Testis (tissue), 2 donors: ENCODE measurements at regions not wholly inside any gene's neighbourhood (a gene's known extent, or its start where the extent isn't known, plus 50 kb on each side); places are given as distances from the start of the nearest gene placed in this dataset.
"Not testable (repeated sequence)": the region's sequence is repeated elsewhere in the genome, so short reads cannot be mapped to it uniquely, and the experiment has no call there.

Experiments used
- DNase-seq: peaks from one replicate; pipeline ENCODE4 v3.0.0-alpha.2; 2019
- H3K27ac ChIP-seq, 2 donors: fragments of 200-600 bp; sonication (generic); one replicate each; pipeline ENCODE4 v1.5.1; 2019
- H3K27me3 ChIP-seq: fragments of 200-600 bp; sonication (generic); one replicate; pipeline ENCODE4 v1.5.1; 2019
- H3K36me3 ChIP-seq: fragments of 200-600 bp; sonication (generic); one replicate; pipeline ENCODE4 v1.5.1; 2017; ENCODE audit warnings: low read depth; ENCODE audit errors: missing control alignments
- H3K4me1 ChIP-seq: fragments of 200-600 bp; sonication (generic); one replicate; pipeline ENCODE4 v1.5.1; 2019
- H3K4me3 ChIP-seq, 2 donors: fragments of 200-600 bp; sonication (generic); one replicate each; pipeline ENCODE4 v1.5.1; 2017 to 2019
- H3K9me3 ChIP-seq: fragments of 200-600 bp; sonication (generic); one replicate; pipeline ENCODE4 v1.5.1; 2017
- CTCF ChIP-seq, 3 experiments: fragments of 450-650 bp in 2 of 3; fragments of 200-600 bp in 1 of 3; sonication (generic) in 1 of 3; IDR thresholded peaks; one replicate each; pipeline ENCODE4 v1.5.1; 2016 to 2019; ENCODE audit warnings: antibody characterized with exemption in 3 of 3, mild to moderate bottlenecking in 2 of 3, moderate library complexity in 1 of 3
- POLR2A ChIP-seq: fragments of 450-650 bp; IDR thresholded peaks from one replicate; pipeline ENCODE4 v1.6.1; 2017; ENCODE audit warnings: antibody characterized with exemption, mild to moderate bottlenecking, moderate library complexity
- WGBS, 2 donors: methylation state at CpG; one replicate each; pipeline ENCODE4 v1.1.5; 2018; 5-methylcytosine and 5-hydroxymethylcytosine counted together
- intact Hi-C: fragments of 100-400 bp; cut with DNase I; formaldehyde crosslinking; loops from one replicate; pipeline ENCODE4 v1.15.1; 2023; ENCODE audit warnings: low total_unique reads

GRCh38 chr5:82448374-82448773, 170.2 kb upstream of the RPS23 start:
- DNase-seq, result no peak

GRCh38 chr5:82447913-82448312, 169.8 kb upstream of the RPS23 start:
- no peak overlapping the region for H3K27ac ChIP-seq
- H3K4me1 ChIP-seq, result no peaks in the 10 kb centered on the region
- TF ChIP-seq POLR2A (no peak), CTCF (IDR thresholded peaks at IDR 0.05) (no peak)
- H3K36me3 ChIP-seq, result no peaks in the 10 kb centered on the region
- intact Hi-C loops, result no loop called here
- H3K9me3 ChIP-seq, result no peaks in the 10 kb centered on the region
- H3K4me3 ChIP-seq, result no peak overlapping the region
- 88 to 93% methylated on average over 7 of the region's 7 CpGs for WGBS, 2 donors
- no peak for DNase-seq
- no peaks in the 10 kb centered on the region for H3K27me3 ChIP-seq

More at GRCh38 chr5:82448374-82448773, 170.2 kb upstream of the RPS23 start:
- Histone ChIP-seq H3K36me3 (no peaks in the 10 kb centered on the region), H3K9me3 (no peaks in the 10 kb centered on the region), H3K4me1 (no peaks in the 10 kb centered on the region), H3K27me3 (no peaks in the 10 kb centered on the region), H3K27ac (no peak overlapping the region), H3K4me3 (no peak overlapping the region)
- WGBS, 2 donors, result 61 to 75% methylated on average over 2 of the region's 2 CpGs
- intact Hi-C loops, result no loop called here
- TF ChIP-seq POLR2A (no peak), CTCF (IDR thresholded peaks at IDR 0.05) (no peak)

- no peaks in the 10 kb centered on the region for H3K27me3 ChIP-seq
- no peaks in the 10 kb centered on the region for H3K4me1 ChIP-seq
- TF ChIP-seq CTCF (IDR thresholded peaks at IDR 0.05) (no peak), POLR2A (no peak)
- intact Hi-C loops, result no loop called here
- no peak for DNase-seq
- no peak overlapping the region for H3K4me3 ChIP-seq
- peak overlapping the region in 1 of 2 donors; percentile 1 for H3K27ac ChIP-seq
- no peaks in the 10 kb centered on the region for H3K36me3 ChIP-seq
- H3K9me3 ChIP-seq, result no peaks in the 10 kb centered on the region
These were observed 168.7 kb upstream of the RPS23 start for GRCh38 chr5:82446809-82447208.

DNA sequence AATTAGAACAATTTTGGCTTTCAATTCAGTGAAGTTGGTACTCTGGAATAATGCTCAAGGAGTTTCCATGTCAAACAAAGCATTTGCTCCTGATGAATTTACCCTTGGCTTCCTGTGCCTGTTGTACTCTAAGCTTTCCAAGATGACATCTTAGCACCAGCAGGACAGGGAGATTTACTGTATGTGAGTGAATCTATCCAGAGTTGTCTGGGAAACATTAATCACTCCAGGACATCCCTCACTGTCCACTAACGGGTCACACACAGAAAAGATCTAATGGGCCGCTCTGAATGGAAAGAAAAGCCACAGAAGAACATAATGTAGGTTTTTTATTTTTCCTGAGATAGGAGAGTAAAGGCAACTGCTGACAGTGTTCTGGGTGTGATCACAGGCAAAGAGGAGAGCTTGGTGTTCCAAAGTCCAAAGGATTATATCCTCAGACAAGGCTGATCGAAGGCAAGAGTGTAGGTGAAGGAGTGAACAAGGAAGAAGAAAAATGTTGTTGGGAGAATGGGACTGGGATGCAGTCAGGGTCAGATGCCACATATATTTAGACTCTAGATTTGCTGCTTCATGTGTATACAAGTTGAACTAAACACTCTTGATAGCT, 167.7 kb upstream of the RPS23 start:
- H3K4me3 ChIP-seq, result no peak overlapping the region
- 58 to 71% methylated on average over 3 of the region's 3 CpGs for WGBS, 2 donors
- H3K4me1 ChIP-seq, result no peaks in the 10 kb centered on the region
- TF ChIP-seq CTCF (IDR thresholded peaks at IDR 0.05) (no peak), POLR2A (no peak)
- intact Hi-C loops, result no loop called here
- no peaks in the 10 kb centered on the region for H3K36me3 ChIP-seq
- H3K27me3 ChIP-seq, result no peaks in the 10 kb centered on the region
- H3K9me3 ChIP-seq, result no peaks in the 10 kb centered on the region
- H3K27ac ChIP-seq, result no peak overlapping the region
- DNase-seq, result no peak

DNA sequence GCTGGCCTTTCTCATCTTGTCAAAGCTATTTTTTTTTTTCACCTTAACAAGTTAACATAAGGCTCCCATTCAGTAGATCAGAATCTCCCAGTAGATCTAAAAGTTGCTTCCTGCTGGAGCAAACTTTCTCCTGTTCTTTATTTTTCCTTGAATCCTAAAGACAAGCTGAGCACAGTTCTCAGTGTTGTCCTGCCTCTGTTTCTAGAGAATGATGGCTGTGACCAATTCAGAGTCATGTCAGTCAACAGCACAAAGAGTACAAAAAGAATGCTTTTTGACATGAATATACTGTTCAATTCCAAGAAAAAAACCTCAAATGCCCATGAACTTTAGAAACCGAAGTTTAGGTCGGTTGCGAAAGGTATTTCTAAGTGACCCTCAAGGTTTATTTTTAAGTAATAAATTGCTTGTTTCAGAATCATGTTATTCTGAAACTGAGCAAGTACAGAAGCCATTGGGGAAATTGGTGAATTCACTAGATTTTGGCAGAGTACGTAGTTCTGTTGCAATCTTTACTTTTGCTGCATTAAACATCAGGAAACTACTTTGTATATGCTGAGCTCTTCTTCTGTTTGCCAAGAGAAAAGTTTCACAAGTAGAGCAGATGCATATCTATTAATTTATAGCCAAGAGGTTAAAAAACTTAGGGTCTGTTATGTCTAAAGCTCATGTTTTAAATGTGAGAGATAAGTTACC, 161.7 kb upstream of the RPS23 start:
- no peak overlapping the region for H3K27ac ChIP-seq
- H3K27me3 ChIP-seq, result no peaks in the 10 kb centered on the region
- no peaks in the 10 kb centered on the region for H3K9me3 ChIP-seq
- TF ChIP-seq CTCF (IDR thresholded peaks at IDR 0.05) (no peak), POLR2A (no peak)
- intact Hi-C loops, result no loop called here
- no peaks in the 10 kb centered on the region for H3K4me1 ChIP-seq
- 64 to 84% methylated on average over 4 of the region's 4 CpGs for WGBS, 2 donors
- H3K4me3 ChIP-seq, result no peak overlapping the region
- DNase-seq, result no peak
- H3K36me3 ChIP-seq, result no peaks in the 10 kb centered on the region

GRCh38 chr5:82437565-82437964, 159.4 kb upstream of the RPS23 start:
- intact Hi-C loops, result not testable (repeated sequence)

More at GRCh38 chr5:82437565-82437964, 159.4 kb upstream of the RPS23 start:
- not testable (repeated sequence) for DNase-seq, H3K4me3 ChIP-seq, H3K9me3 ChIP-seq, H3K36me3 ChIP-seq, H3K27me3 ChIP-seq, H3K27ac ChIP-seq, H3K4me1 ChIP-seq
- 72 to 85% methylated on average over 4 of the region's 4 CpGs for WGBS, 2 donors
